Stomach (tissue), 8 donors: ENCODE measurements at regions not wholly inside any gene's neighbourhood (a gene's known extent, or its start where the extent isn't known, plus 50 kb on each side); places are given as distances from the start of the nearest gene placed in this dataset.

Experiments
- DNase-seq, 2 donors: peaks; one replicate each; pipeline versions ENCODE4 v3.0.0 to v3.0.0-alpha.2; 2013 to 2019
- H3K27ac ChIP-seq, 5 donors: fragments of 200-600 bp in 4 of 5; sonication (generic) in 4 of 5; one replicate each; pipeline ENCODE4 v1.5.1; 2013 to 2019; ENCODE audit warnings: mild to moderate bottlenecking in 1 of 5, moderate library complexity in 1 of 5
- H3K27me3 ChIP-seq, 3 donors: fragments of 200-600 bp; sonication (generic); one replicate each; pipeline ENCODE4 v1.5.1; 2017 to 2019; ENCODE audit warnings: mixed run types in 1 of 3
- H3K36me3 ChIP-seq, 4 donors: fragments of 200-600 bp; sonication (generic); 1 replicate in 3 of 4; 2 replicates in 1 of 4; pipeline ENCODE4 v1.5.1; 2016 to 2019
- H3K4me1 ChIP-seq, 4 donors: fragments of 200-600 bp; sonication (generic); one replicate each; pipeline ENCODE4 v1.5.1; 2016 to 2019
- H3K4me3 ChIP-seq, 4 donors: fragments of 200-600 bp; sonication (generic) in 3 of 4; one replicate each; pipeline ENCODE4 v1.5.1; 2016 to 2019; ENCODE audit warnings: mild to moderate bottlenecking in 1 of 4
- H3K9me3 ChIP-seq, 4 donors: fragments of 200-600 bp; sonication (generic); one replicate each; pipeline ENCODE4 v1.5.1; 2016 to 2019
- EP300 ChIP-seq: sonication (generic); formaldehyde crosslinking; IDR thresholded peaks from one replicate; pipeline ENCODE4 v1.6.1; 2017; ENCODE audit warnings: antibody characterized with exemption
- POLR2A ChIP-seq, 4 donors: fragments of 450-650 bp; IDR thresholded peaks; one replicate each; pipeline ENCODE4 v1.6.1; 2016; ENCODE audit warnings: antibody characterized with exemption in 4 of 4, control low read depth in 2 of 4, mild to moderate bottlenecking in 1 of 4, moderate library complexity in 1 of 4
- POLR2AphosphoS5 ChIP-seq, 3 donors: sonication (generic); formaldehyde crosslinking; IDR thresholded peaks; one replicate each; pipeline ENCODE4 v1.6.1; 2016; ENCODE audit warnings: antibody characterized with exemption in 3 of 3
- WGBS, 5 donors: extraction: QIAGEN DNeasy Blood & Tissue Kit in 3 of 5; methylation state at CpG; one replicate each; pipeline versions ENCODE4 v1.1.5 to v1.1.7; 2013 to 2018; 5-methylcytosine and 5-hydroxymethylcytosine counted together
- intact Hi-C: fragments of 100-400 bp; cut with DNase I; formaldehyde crosslinking; loops from one replicate; pipeline ENCODE4 v1.15.1; 2023; ENCODE audit warnings: low total_unique reads
- TF ChIP-seq, protein P1 (sequence below), 7 experiments: fragments of 450-650 bp in 4 of 7; fragments of 200-600 bp in 3 of 7; sonication (generic) in 3 of 7; IDR thresholded peaks; one replicate each; pipeline ENCODE4 v1.5.1; 2016 to 2019; ENCODE audit warnings: antibody characterized with exemption in 7 of 7, control low read depth in 2 of 7, mild to moderate bottlenecking in 1 of 7
- donor health status: healthy with polysubstance abuse.
- donor health status: Bipolar disorder and iron deficiency.
- donor health status: healthy.

DNA sequence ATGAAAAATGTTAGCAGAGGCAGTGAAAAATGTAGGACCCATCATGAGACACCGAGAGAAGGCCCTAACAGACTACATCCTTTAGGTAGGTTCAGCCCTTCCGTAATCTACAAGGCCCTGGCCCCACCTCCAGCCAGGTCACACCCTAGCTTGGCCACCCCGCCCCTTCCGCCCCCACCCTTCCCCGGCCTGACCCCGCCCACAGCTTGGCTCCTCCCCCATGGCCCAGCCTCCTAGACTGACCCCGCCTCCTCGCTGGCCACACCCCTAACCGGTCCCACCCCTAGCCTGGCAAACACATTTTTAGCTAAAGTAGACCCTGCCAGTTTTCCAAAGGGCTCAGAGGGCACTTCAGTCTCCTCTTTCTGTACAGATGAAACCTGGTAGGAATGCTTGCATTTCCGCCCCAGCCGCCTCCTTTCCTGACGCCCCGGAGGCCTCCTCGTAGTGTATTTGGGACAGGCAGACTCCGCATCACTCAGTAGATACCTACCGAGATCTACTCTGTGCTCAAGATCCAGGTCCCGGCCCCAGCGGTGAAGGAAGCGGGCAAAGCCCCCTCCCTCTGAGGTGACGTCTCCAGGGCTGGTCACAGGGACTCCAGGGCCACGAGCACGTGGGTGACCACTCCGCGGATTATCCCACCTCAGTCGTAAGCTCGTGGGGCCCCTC lies 443.5 kb downstream of the PREX1 start:
- DNase-seq: no peak
- intact Hi-C loops: no loop called here
- H3K36me3 ChIP-seq: no peaks in the 10 kb centered on the region
- TF ChIP-seq POLR2A (IDR thresholded peaks at IDR 0.05): no peak
- TF ChIP-seq, protein P1, sequence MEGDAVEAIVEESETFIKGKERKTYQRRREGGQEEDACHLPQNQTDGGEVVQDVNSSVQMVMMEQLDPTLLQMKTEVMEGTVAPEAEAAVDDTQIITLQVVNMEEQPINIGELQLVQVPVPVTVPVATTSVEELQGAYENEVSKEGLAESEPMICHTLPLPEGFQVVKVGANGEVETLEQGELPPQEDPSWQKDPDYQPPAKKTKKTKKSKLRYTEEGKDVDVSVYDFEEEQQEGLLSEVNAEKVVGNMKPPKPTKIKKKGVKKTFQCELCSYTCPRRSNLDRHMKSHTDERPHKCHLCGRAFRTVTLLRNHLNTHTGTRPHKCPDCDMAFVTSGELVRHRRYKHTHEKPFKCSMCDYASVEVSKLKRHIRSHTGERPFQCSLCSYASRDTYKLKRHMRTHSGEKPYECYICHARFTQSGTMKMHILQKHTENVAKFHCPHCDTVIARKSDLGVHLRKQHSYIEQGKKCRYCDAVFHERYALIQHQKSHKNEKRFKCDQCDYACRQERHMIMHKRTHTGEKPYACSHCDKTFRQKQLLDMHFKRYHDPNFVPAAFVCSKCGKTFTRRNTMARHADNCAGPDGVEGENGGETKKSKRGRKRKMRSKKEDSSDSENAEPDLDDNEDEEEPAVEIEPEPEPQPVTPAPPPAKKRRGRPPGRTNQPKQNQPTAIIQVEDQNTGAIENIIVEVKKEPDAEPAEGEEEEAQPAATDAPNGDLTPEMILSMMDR (IDR thresholded peaks at IDR 0.05): no peak
- TF ChIP-seq POLR2AphosphoS5 (IDR thresholded peaks at IDR 0.05): no peak
- TF ChIP-seq EP300: no peak
- H3K27me3 ChIP-seq: peaks cover 0 to 11% (median 0%) of the 10 kb centered on the region in 3 donors
- H3K4me1 ChIP-seq: no peaks in the 10 kb centered on the region
- no peak overlapping the region for H3K4me3 ChIP-seq
- H3K27ac ChIP-seq: no peak overlapping the region
- WGBS, 5 donors: 60 to 90% (median 75%) methylated on average over 22 to 26 of the region's 26 CpGs
- H3K9me3 ChIP-seq: no peaks in the 10 kb centered on the region

DNA sequence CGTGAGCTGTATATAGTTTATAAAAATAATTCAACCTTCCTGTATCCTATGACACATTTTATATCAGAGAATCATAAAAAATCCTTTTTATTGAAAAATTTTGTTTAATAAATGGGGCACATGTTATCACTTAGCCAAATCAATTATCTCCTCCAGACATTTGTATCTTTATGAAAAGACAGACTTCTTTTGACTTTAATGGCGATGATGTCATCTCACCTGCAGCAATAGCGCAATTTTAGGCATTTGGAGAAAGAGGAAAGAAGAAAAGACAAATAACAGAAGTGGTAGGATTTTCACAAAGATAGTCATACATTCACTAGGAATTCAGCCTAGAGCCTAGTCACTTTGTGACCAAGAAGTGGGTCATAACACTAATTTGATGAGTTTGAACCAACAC lies 444.5 kb downstream of the PREX1 start:
- DNase-seq: no peak
- intact Hi-C loops: no loop called here
- Histone ChIP-seq H3K4me1 (no peaks in the 10 kb centered on the region), H3K27me3 (peaks cover 0 to 11% (median 0%) of the 10 kb centered on the region in 3 donors), H3K9me3 (no peaks in the 10 kb centered on the region), H3K4me3 (no peak overlapping the region), H3K36me3 (no peaks in the 10 kb centered on the region), H3K27ac (no peak overlapping the region)
- WGBS, 5 donors: 89 to 95% (median 93%) methylated on average over 3 of the region's 3 CpGs
- TF ChIP-seq, protein P1 (IDR thresholded peaks at IDR 0.05): no peak
- TF ChIP-seq EP300 (no peak), POLR2AphosphoS5 (IDR thresholded peaks at IDR 0.05) (no peak), POLR2A (IDR thresholded peaks at IDR 0.05) (no peak)

DNA sequence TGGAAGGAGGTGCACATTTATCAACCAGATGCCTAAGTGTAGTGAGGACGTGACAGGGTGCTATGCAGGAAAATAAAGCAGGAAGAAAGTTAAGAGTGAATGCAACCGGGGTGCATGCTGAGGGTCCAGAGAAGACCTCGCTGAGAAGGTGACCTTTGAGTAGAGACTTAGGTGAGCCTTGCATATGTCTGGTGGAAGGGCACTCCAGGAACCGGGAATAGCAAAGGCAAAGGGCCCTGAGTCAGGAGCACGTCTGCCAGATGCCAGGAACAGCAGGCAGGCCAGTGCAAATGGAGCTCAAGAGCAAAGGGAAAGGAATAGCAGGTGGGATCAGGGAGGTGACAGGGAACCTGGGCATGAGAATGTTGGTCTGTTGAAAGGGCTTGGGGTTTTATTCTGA lies 445.5 kb downstream of the PREX1 start:
- intact Hi-C loops: no loop called here
- no peak overlapping the region for H3K4me3 ChIP-seq
- 79 to 87% (median 83%) methylated on average over 5 of the region's 5 CpGs for WGBS, 5 donors

DNA sequence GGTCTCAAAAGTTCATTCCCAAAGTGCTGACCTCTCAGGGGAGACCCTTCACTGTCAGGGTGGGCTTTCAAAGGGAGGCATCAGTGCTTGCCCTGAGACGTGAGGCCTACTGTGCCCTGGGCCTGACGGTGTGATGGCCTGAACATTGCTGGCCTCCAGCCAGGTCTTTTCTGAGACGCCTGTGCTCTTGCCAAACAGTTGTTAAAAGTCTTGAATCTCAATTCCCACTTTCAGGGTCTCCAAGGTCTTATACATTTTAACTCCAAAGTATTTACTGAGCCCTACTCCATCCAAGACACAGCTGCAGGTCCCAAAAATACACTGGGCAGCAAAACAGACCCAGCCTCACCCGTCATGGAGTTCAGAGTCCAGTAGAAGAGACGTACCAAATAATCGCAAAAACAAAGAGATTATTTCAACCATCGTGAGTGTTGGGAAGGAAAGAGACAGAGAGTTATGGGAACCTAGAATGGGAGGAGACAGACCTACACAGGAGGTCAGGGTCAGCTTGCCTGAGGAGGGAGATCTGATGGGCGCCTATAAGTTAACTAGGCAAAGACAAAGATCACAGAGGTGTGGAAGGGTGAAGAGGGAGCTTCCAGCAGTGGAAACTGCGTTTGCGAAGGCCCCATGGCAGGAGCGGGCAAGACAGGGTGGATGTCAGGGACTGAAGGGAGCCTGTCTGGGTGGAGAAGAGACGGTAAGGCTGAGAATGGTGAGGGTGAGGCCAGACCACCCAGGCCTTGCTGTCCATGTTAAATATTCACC lies 446.3 kb downstream of the PREX1 start:
- no peak overlapping the region for H3K4me3 ChIP-seq
- no peaks in the 10 kb centered on the region for H3K36me3 ChIP-seq
- TF ChIP-seq, protein P1 (IDR thresholded peaks at IDR 0.05): no peak
- TF ChIP-seq EP300: no peak
- TF ChIP-seq POLR2AphosphoS5 (IDR thresholded peaks at IDR 0.05): no peak
- no peak for TF ChIP-seq POLR2A (IDR thresholded peaks at IDR 0.05)
- DNase-seq: peak in 1 of 2 donors; percentile 48
- H3K4me1 ChIP-seq: no peaks in the 10 kb centered on the region
- H3K27me3 ChIP-seq: peaks cover 0 to 12% (median 0%) of the 10 kb centered on the region in 3 donors
- no peaks in the 10 kb centered on the region for H3K9me3 ChIP-seq
- WGBS, 5 donors: 68 to 73% (median 70%) methylated on average over 11 to 12 of the region's 12 CpGs
- intact Hi-C loops: no loop called here
- H3K27ac ChIP-seq: no peak overlapping the region

More for the DNA sequence above, 445.5 kb downstream of the PREX1 start:
- Histone ChIP-seq H3K27me3 (peaks cover 0 to 11% (median 0%) of the 10 kb centered on the region in 3 donors), H3K36me3 (no peaks in the 10 kb centered on the region), H3K4me1 (no peaks in the 10 kb centered on the region), H3K27ac (no peak overlapping the region), H3K9me3 (no peaks in the 10 kb centered on the region)
- no peak for DNase-seq
- no peak for TF ChIP-seq EP300
- no peak for TF ChIP-seq POLR2A (IDR thresholded peaks at IDR 0.05)
- TF ChIP-seq, protein P1 (IDR thresholded peaks at IDR 0.05): no peak
- TF ChIP-seq POLR2AphosphoS5 (IDR thresholded peaks at IDR 0.05): no peak
